ENCODE measurements at regions not wholly inside any gene's neighbourhood (a gene's known extent, or its start where the extent isn't known, plus 50 kb on each side); places are given as distances from the start of the nearest gene placed in this dataset.

- no peak for TF ChIP-seq POLR2A (IDR thresholded peaks at IDR 0.05; ENCODE audit: control extremely low read depth in 1 of 2, low read depth in 2 of 2, low read length in 2 of 2)
- no peak for TF ChIP-seq SUZ12 (IDR thresholded peaks at IDR 0.05; ENCODE audit: low read length)
- no peak for TF ChIP-seq JUND (IDR thresholded peaks at IDR 0.05; ENCODE audit: low read length)
- TF ChIP-seq ATF3 (IDR thresholded peaks at IDR 0.05; ENCODE audit: insufficient read depth, low read depth, low read length): no peak
- TF ChIP-seq CTCF (IDR thresholded peaks at IDR 0.05; ENCODE audit: control extremely low read depth in 1 of 3, insufficient read depth in 1 of 3, low read depth in 1 of 3, low read length in 3 of 3): no peak
- TF ChIP-seq ATF2 (IDR thresholded peaks at IDR 0.05; ENCODE audit: low read length): no peak
- no peak for TF ChIP-seq RAD21 (IDR thresholded peaks at IDR 0.05 in 1 of 2, conservative IDR thresholded peaks at IDR 0.05 in 1 of 2; ENCODE audit: low read depth in 2 of 2, low read length in 2 of 2)
Measured at GRCh38 chr2:215571689-215572088, 135.8 kb upstream of the FN1 start.

Data from H1 (cell line).